HCT116 (cell line): ENCODE measurements at regions not wholly inside any gene's neighbourhood (a gene's known extent, or its start where the extent isn't known, plus 50 kb on each side); places are given as distances from the start of the nearest gene placed in this dataset.

ENCODE experiments used
- ATAC-seq: fragments of 200-7000 bp; cut with Tn5 transposase; 2 replicates; pipeline ENCODE4 v1.9.1; 2020; ENCODE audit warnings: mild to moderate bottlenecking, moderate library complexity
- BruUV-seq: library from RNA; stranded (reverse); fragments of 400-500 nt; replicated peaks from 2 replicates; lab custom pipeline; 2021; lab: Mats Ljungman, UMichigan
- CTCF ChIA-PET: fragments of 300-600 bp; sonication (Branson Sonifier 250); formaldehyde crosslinking; loops from one replicate; lab custom pipeline; 2021; ENCODE audit warnings: antibody characterized with exemption; lab: Charles Lee
- POLR2A ChIA-PET: fragments of 300-600, 350-600 bp; sonication (Branson Sonifier 250); formaldehyde crosslinking; loops from one replicate; lab custom pipeline; 2021; ENCODE audit warnings: antibody characterized with exemption; lab: Charles Lee
- RAD21 ChIA-PET, 2 experiments: fragments of 300-600 bp; sonication (Branson Sonifier 250); formaldehyde crosslinking; loops; one replicate each; lab custom pipeline; 2023; ENCODE audit warnings: low total read pairs in 2 of 2; ENCODE audit not compliant: uncharacterized antibody in 2 of 2, unreplicated experiment in 2 of 2, low non-redundant PET in 1 of 2; lab: Charles Lee
- DNase-seq: peaks from one replicate; pipeline ENCODE4 v3.0.0-alpha.2; 2010; ENCODE audit warnings: low read depth, low spot score
- H2AFZ ChIP-seq: fragments of 200-600 bp; shearing (Covaris generic), sonication (generic); 2 replicates; pipeline ENCODE4 v1.6.1; 2017; ENCODE audit warnings: low read depth, mixed run types, mixed read lengths, antibody characterized with exemption, low read length; ENCODE audit not compliant: poor library complexity, severe bottlenecking
- H3K27ac ChIP-seq: 2 replicates; pipeline ENCODE4 v1.5.1; 2012; ENCODE audit warnings: low read depth, low read length
- H3K27me3 ChIP-seq: fragments of 200-600 bp; sonication (generic); 2 replicates; pipeline ENCODE4 v1.6.1; 2016; ENCODE audit warnings: mixed run types, low read length, mixed read lengths; ENCODE audit not compliant: insufficient read depth
- H3K36me3 ChIP-seq, 2 experiments: fragments of 200-500 bp in 1 of 2; fragments of 200-600 bp in 1 of 2; sonication (Bioruptor generic) in 1 of 2; sonication (generic) in 1 of 2; 2 replicates each; pipeline versions ENCODE4 v1.5.1 to v1.6.1; 2014 to 2016; ENCODE audit warnings: low read length in 2 of 2, inconsistent platforms in 1 of 2, mixed read lengths in 1 of 2, mixed run types in 1 of 2; ENCODE audit not compliant: insufficient read depth in 2 of 2, control insufficient read depth in 1 of 2
- H3K4me1 ChIP-seq, 2 experiments: fragments of 200-600 bp in 1 of 2; sonication (generic) in 1 of 2; 2 replicates each; pipeline versions ENCODE4 v1.5.1 to v1.6.1; 2012 to 2017; ENCODE audit warnings: low read length in 2 of 2, inconsistent platforms in 1 of 2, mild to moderate bottlenecking in 1 of 2, mixed read lengths in 1 of 2, mixed run types in 1 of 2, moderate library complexity in 1 of 2; ENCODE audit not compliant: insufficient read depth in 2 of 2, control insufficient read depth in 1 of 2
- H3K4me2 ChIP-seq: fragments of 200-600 bp; sonication (generic); 2 replicates; pipeline ENCODE4 v1.6.1; 2017; ENCODE audit warnings: mixed run types, low read length, mixed read lengths
- H3K4me3 ChIP-seq, 2 experiments: fragments of 200-600 bp in 1 of 2; sonication (generic) in 1 of 2; replicated peaks in 1 of 2; 2 replicates each; pipeline ENCODE4 v1.5.1; 2011 to 2016; ENCODE audit warnings: low read length in 2 of 2, control low read depth in 1 of 2, low read depth in 1 of 2, mild to moderate bottlenecking in 1 of 2, mixed read lengths in 1 of 2, mixed run types in 1 of 2
- H3K79me2 ChIP-seq: fragments of 200-600 bp; sonication (generic); 2 replicates; pipeline ENCODE4 v1.6.1; 2017; ENCODE audit warnings: mild to moderate bottlenecking, mixed run types, low read length, moderate library complexity, mixed read lengths; ENCODE audit not compliant: insufficient read depth
- H3K9ac ChIP-seq: fragments of 200-600 bp; sonication (generic); 2 replicates; pipeline ENCODE4 v1.6.1; 2016; ENCODE audit warnings: low read length, mixed read lengths
- H3K9me2 ChIP-seq: fragments of 200-600 bp; sonication (generic), shearing (Covaris generic); 2 replicates; pipeline ENCODE4 v1.6.1; 2017; ENCODE audit warnings: mixed run types, mild to moderate bottlenecking, moderate library complexity; ENCODE audit not compliant: insufficient read depth
- H3K9me3 ChIP-seq, 2 experiments: fragments of 200-500 bp in 1 of 2; fragments of 200-600 bp in 1 of 2; sonication (Bioruptor generic) in 1 of 2; sonication (generic) in 1 of 2; 2 replicates each; pipeline ENCODE4 v1.6.1; 2014 to 2017; ENCODE audit warnings: low read length in 2 of 2, mixed read lengths in 2 of 2, inconsistent platforms in 1 of 2, low read depth in 1 of 2, mild to moderate bottlenecking in 1 of 2, mixed run types in 1 of 2, moderate library complexity in 1 of 2; ENCODE audit not compliant: control insufficient read depth in 1 of 2, insufficient read depth in 1 of 2
- H4K20me1 ChIP-seq: fragments of 200-600 bp; sonication (generic), shearing (Covaris generic); 2 replicates; pipeline ENCODE4 v1.6.1; 2017; ENCODE audit warnings: mixed run types, mild to moderate bottlenecking, moderate library complexity; ENCODE audit not compliant: insufficient read depth
- ATF3 ChIP-seq: IDR thresholded peaks from 2 replicates; pipeline ENCODE4 v1.6.1; 2012
- CEBPB ChIP-seq: IDR thresholded peaks from 2 replicates; pipeline ENCODE4 v1.6.1; 2012; ENCODE audit warnings: low read depth
- EZH2 ChIP-seq: fragments of 200-600 bp; sonication (generic); IDR thresholded peaks from 2 replicates; pipeline ENCODE4 v1.6.1; 2017; ENCODE audit warnings: antibody characterized with exemption, mixed run types
- EZH2phosphoT487 ChIP-seq: fragments of 200-600 bp; IDR thresholded peaks from 2 replicates; pipeline ENCODE4 v1.6.1; 2018; ENCODE audit warnings: antibody characterized with exemption, borderline replicate concordance
- FOSL1 ChIP-seq: IDR thresholded peaks from 2 replicates; pipeline ENCODE4 v1.6.1; 2012; ENCODE audit warnings: low read depth
- JUND ChIP-seq: IDR thresholded peaks from 2 replicates; pipeline ENCODE4 v1.6.1; 2012
- POLR2AphosphoS5 ChIP-seq: IDR thresholded peaks from 2 replicates; pipeline ENCODE4 v1.6.1; 2011; ENCODE audit warnings: mild to moderate bottlenecking, low read depth, low read length, moderate library complexity
- RAD21 ChIP-seq: IDR thresholded peaks from 2 replicates; pipeline ENCODE4 v1.6.1; 2012; ENCODE audit warnings: low read depth, mild to moderate bottlenecking
- REST ChIP-seq: IDR thresholded peaks from 2 replicates; pipeline ENCODE4 v1.6.1; 2012; ENCODE audit warnings: low read depth
- SIN3A ChIP-seq: IDR thresholded peaks from 2 replicates; pipeline ENCODE4 v1.6.1; 2012; ENCODE audit warnings: low read depth
- SP1 ChIP-seq: IDR thresholded peaks from 2 replicates; pipeline ENCODE4 v1.6.1; 2012; ENCODE audit warnings: low read depth
- SRF ChIP-seq: IDR thresholded peaks from 2 replicates; pipeline ENCODE4 v1.6.1; 2012; ENCODE audit warnings: low read depth
- TCF7L2 ChIP-seq: IDR thresholded peaks from 2 replicates; pipeline ENCODE4 v1.7.0; 2011; ENCODE audit warnings: borderline replicate concordance, inconsistent platforms; ENCODE audit not compliant: insufficient read depth, insufficient read length; ENCODE audit errors: extremely low read depth
- YY1 ChIP-seq: IDR thresholded peaks from 2 replicates; pipeline ENCODE4 v1.6.1; 2011; ENCODE audit warnings: low read length, low read depth, moderate library complexity, mild to moderate bottlenecking; ENCODE audit not compliant: insufficient replicate concordance; ENCODE audit errors: extremely low read depth
- ZBTB33 ChIP-seq: IDR thresholded peaks from 2 replicates; pipeline ENCODE4 v1.6.1; 2011; ENCODE audit warnings: mild to moderate bottlenecking, low read length, moderate library complexity; ENCODE audit not compliant: insufficient replicate concordance; ENCODE audit errors: extremely low read depth
- ZFX ChIP-seq: fragments of 450-650 bp; IDR thresholded peaks from 2 replicates; pipeline ENCODE4 v1.6.1; 2017
- ZNF274 ChIP-seq: fragments of 200-500 bp; sonication (Bioruptor generic); IDR thresholded peaks from 2 replicates; pipeline ENCODE4 v1.6.1; 2014; ENCODE audit warnings: mild to moderate bottlenecking, low read depth, low read length, inconsistent platforms
- intact Hi-C: fragments of 100-400 bp; cut with micrococcal nuclease; formaldehyde crosslinking; loops from 2 replicates; pipeline ENCODE4 v1.10.0; 2022

- no TSS peak for BruUV-seq
- no peaks in the 10 kb centered on the region; the same call in none of the 2 replicates for H3K27me3 ChIP-seq
- TF ChIP-seq POLR2AphosphoS5 (no peak), FOSL1 (no peak), CEBPB (no peak), ATF3 (no peak), ZFX (no peak), RAD21 (no peak), EZH2phosphoT487 (no peak), ZBTB33 (no peak), JUND (no peak), YY1 (no peak), SRF (no peak), TCF7L2 (no peak), REST (no peak), ZNF274 (no peak), EZH2 (no peak), SP1 (no peak), SIN3A (no peak)
- ChIA-PET CTCF (no interaction called here), POLR2A (no interaction called here), RAD21 (no interaction called here)
- H3K9me2 ChIP-seq, result no peaks in the 10 kb centered on the region
- intact Hi-C loops, result no loop called here
- no peak overlapping the region for H3K9ac ChIP-seq
- DNase-seq, result no peak
- no peaks in the 10 kb centered on the region for H3K79me2 ChIP-seq
- no peak for ATAC-seq
- H3K9me3 ChIP-seq, result no peaks in the 10 kb centered on the region
- no peaks in the 10 kb centered on the region for H4K20me1 ChIP-seq
- H3K27ac ChIP-seq, result no peak overlapping the region
- no peak overlapping the region for H2AFZ ChIP-seq
- H3K4me2 ChIP-seq, result no peak overlapping the region
- H3K36me3 ChIP-seq, result no peaks in the 10 kb centered on the region
- no peaks in the 10 kb centered on the region for H3K4me1 ChIP-seq
- H3K4me3 ChIP-seq, result no peak overlapping the region
These were observed 54.7 kb upstream of the WNT4 start for GRCh38 chr1:22197644-22198043.
